ENCODE measurements at regions not wholly inside any gene's neighbourhood (a gene's known extent, or its start where the extent isn't known, plus 50 kb on each side); places are given as distances from the start of the nearest gene placed in this dataset.

DNA sequence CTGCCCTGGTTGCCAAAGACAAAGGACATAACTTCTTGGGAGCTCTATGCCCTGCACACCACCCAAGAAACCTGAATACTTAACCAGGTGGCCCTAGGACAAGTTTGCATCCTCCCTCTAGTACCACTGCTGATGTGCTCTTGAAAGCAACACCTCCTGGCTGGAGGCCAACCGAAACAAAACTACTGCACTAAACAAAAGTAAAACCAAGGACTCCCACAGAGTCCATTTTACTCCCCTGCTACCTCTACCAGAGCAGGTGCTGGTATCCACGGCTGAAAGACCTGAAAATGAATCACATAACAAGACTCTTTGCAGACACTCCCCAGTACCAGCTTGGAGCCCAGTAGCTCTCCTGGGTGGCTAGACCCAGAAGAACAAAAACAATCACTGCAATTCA lies 941.8 kb downstream of the RAPGEF2 start:
- Histone ChIP-seq H3K27ac (no peak overlapping the region), H3K4me3 (no peak overlapping the region), H3K4me1 (no peaks in the 10 kb centered on the region), H3K27me3 (no peaks in the 10 kb centered on the region), H3K36me3 (no peaks in the 10 kb centered on the region), H3K9me3 (no peaks in the 10 kb centered on the region)
- in situ Hi-C loops (cut with MboI; ENCODE audit: low pct_ligation_motif_present in 1 of 4, low pct_unique_long_range_greater_than_20kb in 1 of 4, low sequenced_read_pairs in 3 of 4) = no loop called here
- intact Hi-C loops (cut with DNase I; ENCODE audit: low total_unique reads) = no loop called here
- TF ChIP-seq POLR2A (IDR thresholded peaks at IDR 0.05) = no peak
- TF ChIP-seq POLR2AphosphoS5 (IDR thresholded peaks at IDR 0.05) = no peak
- no peak for TF ChIP-seq EP300 (IDR thresholded peaks at IDR 0.05; ENCODE audit: low read depth)
- no peak for TF ChIP-seq CTCF (IDR thresholded peaks at IDR 0.05)
- DNase-seq = no peak
- 85% methylated on average over 2 of the region's 2 CpGs; no CpG with 5 or more reads in 1 of the 2 donors for WGBS, 2 donors (ENCODE audit: low coverage in 1 of 2)

DNA sequence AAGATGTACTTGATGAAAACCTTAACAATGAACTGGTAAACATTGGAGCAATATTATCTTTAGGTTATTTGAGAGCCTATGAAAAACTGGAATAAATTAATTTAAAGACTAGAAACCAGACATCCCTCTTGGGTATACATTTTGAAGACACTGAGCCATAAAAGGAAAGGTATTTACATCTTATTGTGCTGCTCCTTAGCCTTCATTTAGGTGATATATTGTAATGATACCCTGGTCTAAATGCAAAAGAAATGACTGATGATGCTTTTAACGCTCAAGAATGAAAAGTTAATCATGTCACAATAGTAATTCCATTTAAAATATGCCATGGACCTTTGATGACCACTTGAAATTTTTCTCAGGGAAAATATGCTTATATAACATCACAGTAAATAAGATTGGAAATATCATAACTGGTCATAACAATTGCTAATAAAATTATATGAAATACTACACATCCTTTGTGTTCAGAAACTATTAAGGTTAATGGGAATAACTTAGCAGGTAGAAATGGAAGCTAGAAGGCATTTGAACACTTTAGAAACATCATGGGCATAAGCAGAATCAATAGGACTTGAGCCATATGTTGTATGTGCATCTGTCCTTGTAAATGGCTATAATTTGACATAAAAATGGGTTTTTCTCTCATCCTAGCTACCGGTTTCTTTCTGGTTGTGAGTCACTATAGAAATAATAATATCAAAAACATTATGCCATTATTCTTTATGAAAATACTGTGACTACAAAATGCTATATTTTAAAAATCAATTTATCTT lies 979.7 kb downstream of the RAPGEF2 start:
- H3K36me3 ChIP-seq = no peaks in the 10 kb centered on the region
- intact Hi-C loops (cut with DNase I; ENCODE audit: low total_unique reads) (no loop called here), in situ Hi-C loops (cut with MboI; ENCODE audit: low pct_ligation_motif_present in 1 of 4, low pct_unique_long_range_greater_than_20kb in 1 of 4, low sequenced_read_pairs in 3 of 4) (no loop called here)

GRCh38 chr4:160091631-160092030 lies 988.8 kb downstream of the RAPGEF2 start:
- intact Hi-C loops (cut with DNase I; ENCODE audit: low total_unique reads) (no loop called here), in situ Hi-C loops (cut with MboI; ENCODE audit: low pct_ligation_motif_present in 1 of 4, low pct_unique_long_range_greater_than_20kb in 1 of 4, low sequenced_read_pairs in 3 of 4) (no loop called here)
- DNase-seq = no peak
- Histone ChIP-seq H3K4me1 (no peaks in the 10 kb centered on the region), H3K27me3 (no peaks in the 10 kb centered on the region), H3K36me3 (no peaks in the 10 kb centered on the region), H3K9me3 (peaks cover 6 to 7% of the 10 kb centered on the region in 2 donors), H3K4me3 (no peak overlapping the region), H3K27ac (no peak overlapping the region)
- WGBS, 2 donors (ENCODE audit: low coverage in 1 of 2) = 83% methylated on average over 3 of the region's 3 CpGs; no CpG with 5 or more reads in 1 of the 2 donors
- no peak for TF ChIP-seq POLR2AphosphoS5 (IDR thresholded peaks at IDR 0.05)

More for the DNA sequence above, 979.7 kb downstream of the RAPGEF2 start:
- Histone ChIP-seq H3K27me3 (no peaks in the 10 kb centered on the region), H3K4me1 (no peaks in the 10 kb centered on the region), H3K4me3 (no peak overlapping the region), H3K9me3 (no peaks in the 10 kb centered on the region), H3K27ac (no peak overlapping the region)
- TF ChIP-seq POLR2A (IDR thresholded peaks at IDR 0.05) = no peak
- TF ChIP-seq POLR2AphosphoS5 (IDR thresholded peaks at IDR 0.05) = no peak
- TF ChIP-seq EP300 (IDR thresholded peaks at IDR 0.05; ENCODE audit: low read depth) = no peak
- TF ChIP-seq CTCF (IDR thresholded peaks at IDR 0.05) = no peak
- 71 to 75% methylated on average over 2 of the region's 2 CpGs for WGBS, 2 donors (ENCODE audit: low coverage in 1 of 2)
- no peak for DNase-seq

DNA sequence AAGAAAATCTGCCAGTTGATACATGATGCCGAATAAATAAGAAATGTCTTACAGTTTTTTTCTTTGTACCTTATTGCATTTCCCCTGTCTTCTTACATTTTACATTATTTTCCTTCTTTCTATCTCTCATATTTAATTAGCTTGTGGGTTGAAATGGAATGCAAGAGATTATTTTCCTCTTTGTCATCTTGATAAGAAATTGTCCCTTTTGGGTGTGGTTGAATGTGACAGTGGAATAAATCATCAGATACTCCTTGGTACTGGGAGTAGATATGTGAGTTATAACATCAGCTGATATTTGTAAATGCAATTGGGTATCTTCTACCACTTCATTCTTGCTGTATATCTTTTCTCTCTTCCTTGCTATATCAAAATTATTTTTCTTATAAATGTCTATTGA lies 997.4 kb downstream of the RAPGEF2 start:
- Histone ChIP-seq H3K27ac (no peak overlapping the region), H3K4me1 (no peaks in the 10 kb centered on the region), H3K27me3 (no peaks in the 10 kb centered on the region), H3K4me3 (no peak overlapping the region), H3K36me3 (no peaks in the 10 kb centered on the region), H3K9me3 (no peaks in the 10 kb centered on the region)
- no peak for TF ChIP-seq EP300 (IDR thresholded peaks at IDR 0.05; ENCODE audit: low read depth)
- no peak for TF ChIP-seq CTCF (IDR thresholded peaks at IDR 0.05)
- TF ChIP-seq POLR2A (IDR thresholded peaks at IDR 0.05) = no peak
- TF ChIP-seq POLR2AphosphoS5 (IDR thresholded peaks at IDR 0.05) = no peak
- no peak for DNase-seq
- WGBS, 2 donors (ENCODE audit: low coverage in 1 of 2) = 80 to 93% methylated on average over 1 of the region's 1 CpG
- in situ Hi-C loops (cut with MboI; ENCODE audit: low pct_ligation_motif_present in 1 of 4, low pct_unique_long_range_greater_than_20kb in 1 of 4, low sequenced_read_pairs in 3 of 4) = no loop called here
- intact Hi-C loops (cut with DNase I; ENCODE audit: low total_unique reads) = no loop called here

GRCh38 chr4:160110891-160111290 lies 1008.0 kb downstream of the RAPGEF2 start:
- no peak for TF ChIP-seq POLR2AphosphoS5 (IDR thresholded peaks at IDR 0.05)
- no peak for TF ChIP-seq POLR2A (IDR thresholded peaks at IDR 0.05)
- no peak for TF ChIP-seq EP300 (IDR thresholded peaks at IDR 0.05; ENCODE audit: low read depth)
- TF ChIP-seq CTCF (IDR thresholded peaks at IDR 0.05) = no peak
- no peak overlapping the region for H3K27ac ChIP-seq
- intact Hi-C loops (cut with DNase I; ENCODE audit: low total_unique reads) = no loop called here
- H3K36me3 ChIP-seq = no peaks in the 10 kb centered on the region
- in situ Hi-C loops (cut with MboI; ENCODE audit: low pct_ligation_motif_present in 1 of 4, low pct_unique_long_range_greater_than_20kb in 1 of 4, low sequenced_read_pairs in 3 of 4) = no loop called here
- no peak for DNase-seq
- H3K27me3 ChIP-seq = no peaks in the 10 kb centered on the region
- H3K4me1 ChIP-seq = no peaks in the 10 kb centered on the region
- H3K9me3 ChIP-seq = peaks cover 4 to 7% of the 10 kb centered on the region in 2 donors
- WGBS, 2 donors (ENCODE audit: low coverage in 1 of 2) = 71 to 85% methylated on average over 3 of the region's 3 CpGs
- no peak overlapping the region for H3K4me3 ChIP-seq
